B cell (primary cell): ENCODE measurements at regions not wholly inside any gene's neighbourhood (a gene's known extent, or its start where the extent isn't known, plus 50 kb on each side); places are given as distances from the start of the nearest gene placed in this dataset.

Source experiments
- EZH2 ChIP-seq: IDR thresholded peaks from 2 replicates; pipeline ENCODE4 v1.6.1; 2012; ENCODE audit warnings: borderline replicate concordance, low read depth, mild to moderate bottlenecking, moderate library complexity, low read length; ENCODE audit not compliant: insufficient read depth, poor library complexity, severe bottlenecking
- TF ChIP-seq, protein P1 (sequence below): fragments of 200-600 bp; IDR thresholded peaks from one replicate; pipeline ENCODE4 v1.8.0; 2022; ENCODE audit warnings: antibody characterized with exemption, mild to moderate bottlenecking

- TF ChIP-seq, protein P1, sequence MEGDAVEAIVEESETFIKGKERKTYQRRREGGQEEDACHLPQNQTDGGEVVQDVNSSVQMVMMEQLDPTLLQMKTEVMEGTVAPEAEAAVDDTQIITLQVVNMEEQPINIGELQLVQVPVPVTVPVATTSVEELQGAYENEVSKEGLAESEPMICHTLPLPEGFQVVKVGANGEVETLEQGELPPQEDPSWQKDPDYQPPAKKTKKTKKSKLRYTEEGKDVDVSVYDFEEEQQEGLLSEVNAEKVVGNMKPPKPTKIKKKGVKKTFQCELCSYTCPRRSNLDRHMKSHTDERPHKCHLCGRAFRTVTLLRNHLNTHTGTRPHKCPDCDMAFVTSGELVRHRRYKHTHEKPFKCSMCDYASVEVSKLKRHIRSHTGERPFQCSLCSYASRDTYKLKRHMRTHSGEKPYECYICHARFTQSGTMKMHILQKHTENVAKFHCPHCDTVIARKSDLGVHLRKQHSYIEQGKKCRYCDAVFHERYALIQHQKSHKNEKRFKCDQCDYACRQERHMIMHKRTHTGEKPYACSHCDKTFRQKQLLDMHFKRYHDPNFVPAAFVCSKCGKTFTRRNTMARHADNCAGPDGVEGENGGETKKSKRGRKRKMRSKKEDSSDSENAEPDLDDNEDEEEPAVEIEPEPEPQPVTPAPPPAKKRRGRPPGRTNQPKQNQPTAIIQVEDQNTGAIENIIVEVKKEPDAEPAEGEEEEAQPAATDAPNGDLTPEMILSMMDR: no peak
- no peak for TF ChIP-seq EZH2
These were observed 264.0 kb upstream of the CCDC179 start for GRCh38 chr11:23124249-23124648.
